Astrocyte (in vitro differentiated cells and primary cell): ENCODE measurements at regions not wholly inside any gene's neighbourhood (a gene's known extent, or its start where the extent isn't known, plus 50 kb on each side); places are given as distances from the start of the nearest gene placed in this dataset.
A peak's percentile ranks its signal among the peaks of the same experiment; 100 is the strongest.

ENCODE experiments used
- DNase-seq: peaks from one replicate; pipeline ENCODE4 v3.0.0-alpha.2; 2010; ENCODE audit warnings: low read depth
- FAIRE-seq: peaks from 2 replicates; lab custom pipeline; 2011; peaks lifted over from hg19 to GRCh38; lab: Jason Lieb, UNC
- H2AFZ ChIP-seq: 2 replicates; pipeline ENCODE4 v1.6.0; 2012; ENCODE audit warnings: low read depth, low read length, inconsistent platforms
- H3K27ac ChIP-seq: 2 replicates; pipeline ENCODE4 v1.5.1; 2011; ENCODE audit warnings: low read depth, low read length, inconsistent platforms
- H3K27me3 ChIP-seq: 2 replicates; pipeline ENCODE4 v1.6.0; 2011; ENCODE audit warnings: low read length, inconsistent platforms; ENCODE audit not compliant: insufficient read depth
- H3K36me3 ChIP-seq: 2 replicates; pipeline ENCODE4 v1.5.1; 2011; ENCODE audit warnings: low read length, inconsistent platforms; ENCODE audit not compliant: insufficient read depth
- H3K4me1 ChIP-seq: 2 replicates; pipeline ENCODE4 v1.5.1; 2011; ENCODE audit warnings: low read length, inconsistent platforms; ENCODE audit not compliant: insufficient read depth
- H3K4me2 ChIP-seq: 2 replicates; pipeline ENCODE4 v1.6.0; 2012; ENCODE audit warnings: low read length, inconsistent platforms
- H3K4me3 ChIP-seq: 2 replicates; pipeline ENCODE4 v1.5.1; 2011; ENCODE audit warnings: low read depth, mild to moderate bottlenecking, low read length, inconsistent platforms; ENCODE audit not compliant: insufficient read depth
- H3K79me2 ChIP-seq: 2 replicates; pipeline ENCODE4 v1.6.0; 2012; ENCODE audit warnings: mild to moderate bottlenecking, low read length, inconsistent platforms; ENCODE audit not compliant: insufficient read depth
- H3K9ac ChIP-seq: 2 replicates; pipeline ENCODE4 v1.6.0; 2012; ENCODE audit warnings: mild to moderate bottlenecking, low read length, inconsistent platforms
- H3K9me3 ChIP-seq: 2 replicates; pipeline ENCODE4 v1.5.1; 2012; ENCODE audit warnings: low read depth, mild to moderate bottlenecking, low read length, inconsistent platforms; ENCODE audit not compliant: insufficient read depth
- H4K20me1 ChIP-seq: 2 replicates; pipeline ENCODE4 v1.6.0; 2012; ENCODE audit warnings: low read length, inconsistent platforms; ENCODE audit not compliant: insufficient read depth
- H3K27ac Mint-ChIP-seq: one replicate; pipeline ENCODE4 v1.8.0; 2021; ENCODE audit warnings: mild to moderate bottlenecking, mixed read lengths; ENCODE audit not compliant: unreplicated experiment
- H3K27me3 Mint-ChIP-seq: one replicate; pipeline ENCODE4 v1.8.0; 2021; ENCODE audit warnings: low read depth, mixed read lengths; ENCODE audit not compliant: unreplicated experiment
- H3K36me3 Mint-ChIP-seq: one replicate; pipeline ENCODE4 v1.8.0; 2021; ENCODE audit warnings: low read depth, mixed read lengths; ENCODE audit not compliant: unreplicated experiment
- H3K4me1 Mint-ChIP-seq: one replicate; pipeline ENCODE4 v1.8.0; 2021; ENCODE audit warnings: low read depth, mixed read lengths; ENCODE audit not compliant: unreplicated experiment
- H3K4me3 Mint-ChIP-seq: one replicate; pipeline ENCODE4 v1.8.0; 2021; ENCODE audit warnings: mild to moderate bottlenecking, moderate library complexity, mixed read lengths; ENCODE audit not compliant: unreplicated experiment
- H3K9me3 Mint-ChIP-seq: one replicate; pipeline ENCODE4 v1.8.0; 2021; ENCODE audit warnings: mild to moderate bottlenecking, mixed read lengths; ENCODE audit not compliant: unreplicated experiment
- EZH2 ChIP-seq: IDR thresholded peaks from 2 replicates; pipeline ENCODE4 v1.6.1; 2012; ENCODE audit warnings: mild to moderate bottlenecking, low read length, inconsistent platforms; ENCODE audit not compliant: insufficient read depth
- TF ChIP-seq, protein P1 (sequence below): IDR thresholded peaks from 2 replicates; pipeline ENCODE4 v1.5.1; 2011; ENCODE audit warnings: low read depth, mild to moderate bottlenecking, inconsistent platforms, low read length, moderate library complexity; ENCODE audit not compliant: insufficient read depth

DNA sequence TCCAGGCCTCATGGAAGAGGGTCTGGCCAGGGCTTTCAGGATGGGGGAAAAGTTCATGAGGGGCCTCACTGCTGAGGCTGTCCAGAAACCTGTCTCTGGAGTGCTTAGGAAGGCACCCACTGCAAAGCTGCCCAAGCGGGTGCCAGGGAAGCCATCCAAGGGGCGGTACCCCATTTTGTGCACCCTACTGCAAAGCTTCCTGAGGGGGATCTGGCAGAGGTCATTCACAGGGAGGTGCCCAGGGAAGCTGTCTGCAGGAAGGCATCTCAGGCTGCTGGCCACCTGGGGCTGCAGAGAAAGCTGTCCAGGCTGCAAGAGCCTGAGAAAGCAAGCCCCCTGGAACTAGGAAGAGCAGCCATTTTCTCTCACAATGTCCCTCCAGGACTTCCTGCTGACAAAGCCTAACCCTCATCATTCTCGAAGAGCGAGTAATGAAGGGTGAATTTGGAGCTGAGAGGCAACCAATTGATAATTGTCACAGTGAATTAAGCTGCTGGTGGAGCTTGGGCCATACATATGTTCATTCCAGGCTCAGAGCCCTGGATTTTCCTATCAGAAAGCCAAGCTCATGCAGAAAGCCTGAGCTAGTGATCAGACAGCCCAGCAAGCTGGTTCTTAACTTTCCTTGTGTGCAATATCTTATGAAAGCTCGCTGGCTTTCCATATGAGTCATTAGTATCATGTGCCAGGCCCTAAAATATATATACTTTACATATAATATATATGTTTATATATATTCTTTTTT, 62.2 kb upstream of the SLC22A16 start:
- peaks cover 28% of the 10 kb centered on the region for H3K4me1 Mint-ChIP-seq
- H3K27me3 Mint-ChIP-seq = no peaks in the 10 kb centered on the region
- H3K9me3 ChIP-seq = peaks cover 7% of the 10 kb centered on the region
- no peaks in the 10 kb centered on the region for H3K27me3 ChIP-seq
- H3K36me3 Mint-ChIP-seq = peaks cover 5% of the 10 kb centered on the region
- H2AFZ ChIP-seq = no peak overlapping the region
- H3K4me3 Mint-ChIP-seq = no peak overlapping the region
- H3K4me3 ChIP-seq = no peak overlapping the region
- H3K36me3 ChIP-seq = no peaks in the 10 kb centered on the region
- peaks cover 8% of the 10 kb centered on the region for H3K9me3 Mint-ChIP-seq
- H3K27ac ChIP-seq = peak overlapping the region; percentile 87
- DNase-seq (no peak), FAIRE-seq (no peak)
- H3K9ac ChIP-seq = no peak overlapping the region
- no peaks in the 10 kb centered on the region for H3K79me2 ChIP-seq
- no peak for TF ChIP-seq EZH2
- TF ChIP-seq, protein P1, sequence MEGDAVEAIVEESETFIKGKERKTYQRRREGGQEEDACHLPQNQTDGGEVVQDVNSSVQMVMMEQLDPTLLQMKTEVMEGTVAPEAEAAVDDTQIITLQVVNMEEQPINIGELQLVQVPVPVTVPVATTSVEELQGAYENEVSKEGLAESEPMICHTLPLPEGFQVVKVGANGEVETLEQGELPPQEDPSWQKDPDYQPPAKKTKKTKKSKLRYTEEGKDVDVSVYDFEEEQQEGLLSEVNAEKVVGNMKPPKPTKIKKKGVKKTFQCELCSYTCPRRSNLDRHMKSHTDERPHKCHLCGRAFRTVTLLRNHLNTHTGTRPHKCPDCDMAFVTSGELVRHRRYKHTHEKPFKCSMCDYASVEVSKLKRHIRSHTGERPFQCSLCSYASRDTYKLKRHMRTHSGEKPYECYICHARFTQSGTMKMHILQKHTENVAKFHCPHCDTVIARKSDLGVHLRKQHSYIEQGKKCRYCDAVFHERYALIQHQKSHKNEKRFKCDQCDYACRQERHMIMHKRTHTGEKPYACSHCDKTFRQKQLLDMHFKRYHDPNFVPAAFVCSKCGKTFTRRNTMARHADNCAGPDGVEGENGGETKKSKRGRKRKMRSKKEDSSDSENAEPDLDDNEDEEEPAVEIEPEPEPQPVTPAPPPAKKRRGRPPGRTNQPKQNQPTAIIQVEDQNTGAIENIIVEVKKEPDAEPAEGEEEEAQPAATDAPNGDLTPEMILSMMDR = no peak
- no peak overlapping the region for H3K4me2 ChIP-seq
- H3K4me1 ChIP-seq = peaks cover 23% of the 10 kb centered on the region
- H3K27ac Mint-ChIP-seq = peak overlapping the region; percentile 97
- no peaks in the 10 kb centered on the region for H4K20me1 ChIP-seq

DNA sequence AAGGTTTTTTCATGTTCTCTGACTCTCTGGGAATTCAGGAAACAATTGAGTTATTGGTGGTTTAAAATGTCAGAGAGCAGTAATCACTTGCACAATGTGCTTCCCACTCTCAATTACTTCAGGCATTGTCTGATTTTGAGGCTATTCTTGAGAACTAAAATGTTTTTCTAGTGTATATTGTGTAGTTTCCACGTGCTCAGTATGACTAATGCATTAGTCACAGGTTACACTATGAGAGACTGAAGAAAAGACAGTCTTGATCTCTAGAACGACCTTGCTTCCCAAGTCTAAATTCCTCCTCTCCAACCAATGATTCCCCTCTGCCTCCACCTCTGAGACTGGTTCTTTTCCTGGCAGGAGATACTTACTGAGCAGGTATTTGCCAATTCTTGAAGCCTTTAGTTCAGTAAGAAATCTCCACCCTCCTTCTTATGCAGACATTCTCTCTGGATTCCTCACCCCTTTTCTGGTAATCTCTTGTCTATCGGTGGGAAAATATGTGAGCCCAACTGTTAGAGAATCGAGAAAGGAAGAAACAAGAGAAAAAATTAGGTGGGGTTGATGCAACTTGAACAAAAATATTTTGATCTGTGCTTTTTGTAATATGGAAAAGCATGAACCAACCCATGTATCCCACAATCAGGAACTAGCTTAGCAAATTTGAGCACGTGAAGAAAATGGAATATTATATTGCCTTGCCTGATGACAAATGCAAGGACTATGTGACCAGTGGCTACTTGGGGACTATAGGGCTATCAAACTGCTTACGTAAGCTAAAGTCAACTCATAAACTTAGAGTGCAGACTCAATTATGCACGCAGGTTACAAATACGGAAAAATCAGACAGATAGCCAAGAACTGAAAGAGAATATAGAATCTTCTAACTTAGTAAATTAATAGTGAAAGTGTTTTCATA, 61.1 kb upstream of the SLC22A16 start:
- Histone ChIP-seq H3K27me3 (no peaks in the 10 kb centered on the region), H3K4me3 (no peak overlapping the region), H3K4me2 (peak overlapping the region; percentile 62), H4K20me1 (no peaks in the 10 kb centered on the region), H3K79me2 (no peaks in the 10 kb centered on the region), H3K9ac (peak overlapping the region; percentile 67), H3K27ac (peak overlapping the region; percentile 87), H3K36me3 (no peaks in the 10 kb centered on the region), H3K4me1 (peaks cover 23% of the 10 kb centered on the region), H2AFZ (no peak overlapping the region), H3K9me3 (peaks cover 7% of the 10 kb centered on the region)
- Mint-ChIP-seq H3K36me3 (peaks cover 5% of the 10 kb centered on the region), H3K27me3 (no peaks in the 10 kb centered on the region), H3K9me3 (peaks cover 5% of the 10 kb centered on the region), H3K27ac (peak overlapping the region; percentile 97), H3K4me1 (peaks cover 28% of the 10 kb centered on the region), H3K4me3 (no peak overlapping the region)
- FAIRE-seq (peak; percentile 98), DNase-seq (peak; percentile 96)
- TF ChIP-seq EZH2 = no peak
- TF ChIP-seq, protein P1 = no peak
